ENCODE measurements at regions not wholly inside any gene's neighbourhood (a gene's known extent, or its start where the extent isn't known, plus 50 kb on each side); places are given as distances from the start of the nearest gene placed in this dataset.

DNA sequence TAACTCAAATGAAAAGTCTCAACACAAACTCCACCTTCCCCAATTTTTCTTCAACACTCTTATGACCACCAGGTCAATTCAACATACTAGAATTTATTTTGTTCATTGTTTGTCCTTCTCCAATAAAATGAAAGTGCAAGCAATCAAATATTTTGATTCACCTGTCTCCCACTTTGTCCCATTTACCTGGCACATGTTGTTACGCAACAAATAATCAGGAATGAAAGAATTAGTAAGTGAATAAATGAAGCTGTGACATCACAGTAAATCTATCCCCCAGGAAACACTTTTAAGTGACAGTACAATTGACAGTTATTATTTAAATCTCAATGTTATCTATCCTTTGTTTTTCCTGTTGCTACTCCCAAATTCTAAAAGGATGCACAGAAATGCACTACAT lies 393.7 kb upstream of the OPRM1 start:
- DNase-seq: no peak

DNA sequence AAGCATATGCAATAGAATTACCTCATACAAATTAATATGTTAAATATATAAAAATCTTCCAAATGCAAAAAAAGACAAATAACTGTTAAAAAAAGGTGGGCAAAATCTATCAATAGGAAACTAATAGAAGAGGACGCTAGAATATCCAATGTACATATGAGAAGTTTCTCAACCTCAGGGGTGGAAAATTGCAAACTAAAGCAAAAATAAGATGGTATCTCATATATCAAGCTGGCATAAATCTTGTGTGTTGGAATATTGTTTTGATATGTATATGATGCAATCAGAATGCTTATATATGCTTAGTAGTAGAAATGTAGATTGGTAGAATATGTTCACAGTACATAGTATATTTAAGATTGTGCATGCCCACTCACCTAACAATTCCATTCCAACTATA lies 395.0 kb upstream of the OPRM1 start:
- no peak for DNase-seq

DNA sequence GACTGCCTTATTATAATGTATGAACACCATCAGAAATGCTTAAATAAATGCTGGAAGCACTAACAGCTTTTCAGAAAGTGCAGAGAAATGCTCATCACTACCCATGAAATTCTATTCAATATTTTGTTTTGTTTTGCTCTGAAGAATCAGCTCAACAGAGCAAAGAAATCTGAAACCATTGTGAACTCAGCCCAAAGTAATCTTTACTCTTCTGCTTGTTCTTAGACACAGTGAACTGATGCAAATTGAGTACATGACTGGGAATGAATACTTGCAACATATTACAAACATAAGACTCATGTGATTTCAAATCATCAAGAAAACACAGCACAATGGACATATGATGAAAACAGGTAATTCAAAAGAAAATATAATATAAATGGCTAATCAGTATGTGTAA lies 404.6 kb upstream of the OPRM1 start:
- no peak for DNase-seq

DNA sequence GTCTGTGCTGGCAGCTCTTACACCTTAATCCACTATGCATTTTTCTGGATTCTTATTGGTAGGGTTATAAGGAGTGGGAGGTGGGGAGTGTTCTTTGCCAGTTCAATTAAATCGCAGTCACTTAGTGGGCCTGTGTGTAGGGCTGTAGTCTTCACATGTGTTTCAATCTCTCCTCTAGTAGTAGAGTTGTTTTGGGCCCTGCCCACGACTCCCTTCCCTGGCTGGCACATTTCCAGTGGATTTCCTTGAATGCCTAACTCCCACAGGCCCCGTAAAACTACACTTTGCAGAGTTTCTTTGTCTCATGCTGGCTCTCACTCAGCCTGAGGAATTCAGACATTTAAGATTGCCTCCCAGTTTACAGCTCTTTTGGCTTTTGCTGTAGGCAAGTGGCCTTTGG lies 414.0 kb upstream of the OPRM1 start:
- DNase-seq: peak in 3 of 56 donors; percentile 3 to 12 (median 7)

DNA sequence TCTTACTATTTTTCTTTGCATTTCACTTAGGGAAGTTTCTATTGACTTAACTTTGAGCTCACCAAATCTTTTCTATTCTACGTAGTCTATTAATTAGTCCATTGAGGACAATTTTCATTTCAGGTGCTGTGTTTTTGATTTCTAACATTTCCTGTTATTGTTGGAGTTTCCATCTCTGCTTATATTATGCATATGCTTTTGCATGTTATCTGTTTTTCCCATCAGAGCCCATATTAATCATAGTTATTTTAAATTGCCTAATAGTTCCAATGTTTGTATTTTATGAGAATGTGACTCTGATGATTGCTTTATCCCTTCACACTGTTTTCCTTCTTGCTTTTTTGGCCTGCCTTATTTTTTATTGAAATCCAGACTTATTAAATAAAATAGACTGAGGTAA lies 414.5 kb upstream of the OPRM1 start:
- DNase-seq: no peak

DNA sequence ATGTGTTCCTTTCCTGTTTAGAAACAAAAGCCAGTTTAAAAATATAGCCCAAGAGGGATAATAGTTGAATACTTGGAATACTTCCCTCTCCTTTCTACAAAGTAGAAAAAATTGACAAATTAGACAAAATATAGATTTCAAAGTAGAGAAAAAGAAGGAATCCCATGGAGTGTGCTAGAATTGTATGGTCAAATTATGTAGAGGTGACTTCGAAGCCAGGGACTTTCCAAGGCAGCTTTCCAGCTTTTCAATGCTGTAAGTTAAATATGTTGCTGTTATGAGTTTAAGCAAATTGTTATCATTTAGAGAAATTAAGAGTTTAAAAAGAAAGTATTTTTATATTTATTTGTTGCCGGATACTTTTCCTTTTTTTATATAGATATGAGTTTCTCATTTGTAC lies 415.5 kb upstream of the OPRM1 start:
- DNase-seq: no peak

DNA sequence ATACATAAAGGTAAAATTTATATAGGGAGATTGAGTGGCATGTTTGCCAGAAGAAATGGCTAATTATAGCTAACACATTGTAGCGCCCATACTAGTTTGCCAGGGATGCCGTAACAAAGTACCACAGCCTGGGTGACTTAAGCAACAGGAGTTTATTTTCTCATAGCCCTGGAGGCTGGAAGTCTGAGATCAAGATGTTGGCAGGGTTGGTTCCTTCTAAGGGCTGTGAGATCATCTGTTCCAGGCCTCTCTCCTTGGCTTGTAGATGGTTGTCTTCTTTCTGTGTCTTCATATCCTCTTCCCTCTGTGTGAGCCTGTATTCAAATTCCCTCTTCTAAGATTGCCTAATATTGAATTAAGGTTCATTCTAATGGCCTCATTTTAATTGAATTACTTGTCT lies 417.5 kb upstream of the OPRM1 start:
- no peak for DNase-seq

DNA sequence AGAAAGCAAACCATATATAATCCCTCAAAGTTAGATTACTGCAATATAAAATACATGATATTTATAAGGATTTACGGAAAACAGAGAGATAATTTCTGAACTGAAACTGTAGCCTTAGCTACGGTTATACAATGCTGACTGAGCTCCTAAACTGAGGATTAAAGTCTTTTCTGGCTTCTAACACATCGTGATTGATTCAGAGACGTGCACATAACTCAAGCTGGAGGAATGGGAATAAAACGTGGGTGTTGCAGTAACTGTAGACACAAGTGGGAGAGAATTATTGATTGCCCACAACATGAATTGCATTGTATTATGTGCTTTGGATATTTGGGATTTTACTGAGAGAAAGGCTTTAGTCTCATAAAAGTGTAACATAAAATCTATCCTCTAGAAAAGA lies 418.0 kb upstream of the OPRM1 start:
- peak in 1 of 56 donors; percentile 1 for DNase-seq

DNA sequence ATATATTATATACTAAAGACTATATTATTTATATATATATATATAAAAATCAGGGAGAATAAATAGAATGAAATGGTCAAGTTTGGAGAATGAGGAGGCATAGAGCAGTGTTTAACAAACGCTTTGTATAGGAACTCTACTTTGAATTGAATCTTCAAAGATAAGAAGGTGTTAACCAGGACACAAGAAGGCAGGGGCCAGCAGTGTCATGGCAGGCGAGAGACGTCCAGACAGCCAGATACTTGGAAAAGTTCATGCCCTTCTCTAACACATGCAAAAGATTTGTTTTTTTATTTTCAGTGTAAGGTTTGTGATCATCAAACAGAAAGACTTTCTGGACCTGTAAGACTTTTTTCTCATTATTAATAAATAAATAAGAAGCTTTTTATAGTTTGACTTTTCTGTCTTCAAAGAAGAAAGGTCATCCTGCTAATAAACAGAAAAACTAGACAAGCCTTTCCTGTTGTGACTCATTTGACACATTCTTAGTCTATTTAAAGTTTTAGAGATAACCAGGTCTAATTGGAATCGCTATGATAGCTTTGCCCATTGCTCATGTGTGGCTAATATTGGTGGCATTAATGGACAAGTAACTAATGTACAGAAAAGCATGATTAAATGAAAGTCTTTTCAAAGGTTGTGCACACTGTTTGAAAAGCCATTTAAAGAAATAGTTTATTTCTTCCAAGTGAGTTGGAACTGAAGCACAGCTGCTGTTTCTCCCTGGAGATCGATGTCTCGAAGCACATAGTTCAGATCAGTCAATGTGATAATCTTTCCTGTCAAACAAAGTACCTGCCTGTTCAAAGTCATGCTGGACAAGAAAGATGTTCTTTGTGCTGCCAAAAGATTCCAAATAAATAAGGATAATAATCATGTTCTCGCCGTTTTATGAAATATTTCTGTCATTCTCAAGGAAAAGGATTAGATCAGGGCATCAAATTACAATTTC lies 420.4 kb upstream of the OPRM1 start:
- no peak for DNase-seq

DNA sequence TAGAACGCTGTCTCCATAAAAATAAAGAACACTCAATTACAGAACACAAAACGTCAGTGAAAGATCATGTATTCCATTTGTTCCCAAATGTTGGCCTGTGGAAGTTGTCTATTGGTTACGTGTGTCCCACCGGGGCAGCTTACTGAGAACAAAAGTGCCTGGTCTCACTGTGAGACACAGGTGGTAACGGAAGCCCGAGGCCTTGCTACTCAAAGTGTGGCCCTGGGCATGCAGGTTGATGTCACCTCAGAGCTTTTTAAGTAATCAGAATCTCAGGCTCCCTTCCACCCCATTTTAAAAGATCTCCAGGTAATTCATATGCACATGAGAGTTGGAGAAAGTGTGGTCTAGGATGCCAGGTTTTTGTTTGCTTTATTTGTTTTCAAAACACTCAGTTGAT lies 422.5 kb upstream of the OPRM1 start:
- no peak for DNase-seq

DNA sequence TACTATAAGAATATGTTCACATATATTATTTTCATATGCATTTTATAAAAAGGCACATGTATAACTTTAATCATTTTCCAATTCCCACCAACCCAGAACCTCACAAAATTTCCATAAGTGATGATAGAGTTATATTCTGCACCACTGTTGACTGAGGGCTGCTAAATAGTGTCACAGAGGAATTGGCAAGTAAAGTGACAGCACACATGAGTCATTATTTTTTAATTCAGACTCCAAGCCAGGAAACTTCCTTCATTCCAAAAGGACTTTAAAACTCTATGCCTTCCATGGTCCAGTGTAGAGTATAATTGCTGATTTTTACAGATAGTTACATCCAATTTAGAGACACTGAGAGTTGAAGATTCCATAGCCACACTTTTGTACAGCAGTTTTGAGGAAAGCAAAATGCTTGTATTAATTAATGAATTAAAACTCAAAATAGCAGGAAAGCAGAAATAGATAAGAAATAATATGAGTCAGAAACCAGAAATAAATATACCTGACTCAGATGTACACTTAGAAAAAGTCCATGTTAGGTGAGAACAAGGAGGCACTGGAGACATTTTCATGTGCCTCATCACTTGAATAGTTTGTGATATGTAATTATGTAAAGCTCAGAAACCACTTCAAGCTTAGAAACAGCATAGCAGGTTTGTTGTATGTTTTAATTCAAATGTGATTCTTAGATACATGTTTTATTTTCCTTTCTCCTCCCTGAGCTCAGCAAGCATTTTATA lies 425.2 kb upstream of the OPRM1 start:
- no peak for DNase-seq

DNA sequence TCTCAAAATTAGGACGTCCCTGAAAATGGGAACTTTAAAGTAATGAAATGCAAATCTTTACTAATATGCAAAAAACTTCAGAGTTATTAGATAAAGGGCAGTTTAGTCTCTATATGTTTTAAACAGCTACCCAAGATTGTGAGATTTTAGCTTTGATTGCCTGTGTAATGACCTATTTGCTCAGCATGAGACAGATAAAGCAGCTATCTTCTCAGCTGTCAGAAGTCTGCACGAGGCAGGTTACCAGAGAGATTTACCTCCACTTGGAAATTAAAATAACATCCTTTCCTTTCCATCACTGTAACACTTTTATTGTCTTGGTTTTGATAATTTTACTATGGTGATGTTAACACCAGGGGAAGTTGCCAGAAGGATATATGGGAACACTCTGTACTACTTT lies 436.6 kb upstream of the OPRM1 start:
- DNase-seq: no peak

DNA sequence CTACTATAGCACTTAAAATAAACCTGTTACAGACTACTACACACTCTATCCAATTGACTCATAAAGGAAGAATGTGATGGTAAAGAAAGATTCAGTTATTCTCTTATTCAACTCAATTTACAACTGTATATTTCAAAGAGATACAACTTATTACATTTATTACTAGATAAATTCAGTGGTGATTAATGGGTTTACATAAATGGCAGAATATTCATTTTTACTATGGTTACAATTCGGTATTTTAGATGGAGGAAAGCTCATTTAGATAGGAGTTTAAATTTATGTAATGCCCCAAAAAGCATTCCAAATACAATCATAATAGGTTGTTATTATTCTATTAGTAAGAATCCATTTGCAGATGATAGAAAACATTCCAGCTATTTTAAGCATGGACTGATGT lies 439.1 kb upstream of the OPRM1 start:
- DNase-seq: no peak

DNA sequence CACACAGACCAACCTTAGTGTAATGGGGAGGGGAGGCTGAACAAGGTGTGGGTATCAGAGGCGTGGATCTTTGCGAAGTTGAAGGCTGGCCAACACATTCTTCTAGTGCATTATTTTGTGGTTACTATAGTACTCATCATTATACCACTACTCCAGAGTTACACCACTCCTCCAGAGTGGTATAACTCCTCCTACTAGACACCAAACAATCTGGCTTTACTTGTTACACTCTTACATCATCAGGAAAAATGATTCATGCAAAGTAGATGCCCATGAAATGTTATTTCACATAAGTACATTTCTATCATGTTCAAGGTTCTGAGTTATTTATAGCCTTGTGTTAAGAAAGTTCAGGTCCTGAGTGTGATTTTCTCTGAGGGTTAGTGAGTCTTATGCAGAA lies 443.1 kb upstream of the OPRM1 start:
- DNase-seq: no peak

DNA sequence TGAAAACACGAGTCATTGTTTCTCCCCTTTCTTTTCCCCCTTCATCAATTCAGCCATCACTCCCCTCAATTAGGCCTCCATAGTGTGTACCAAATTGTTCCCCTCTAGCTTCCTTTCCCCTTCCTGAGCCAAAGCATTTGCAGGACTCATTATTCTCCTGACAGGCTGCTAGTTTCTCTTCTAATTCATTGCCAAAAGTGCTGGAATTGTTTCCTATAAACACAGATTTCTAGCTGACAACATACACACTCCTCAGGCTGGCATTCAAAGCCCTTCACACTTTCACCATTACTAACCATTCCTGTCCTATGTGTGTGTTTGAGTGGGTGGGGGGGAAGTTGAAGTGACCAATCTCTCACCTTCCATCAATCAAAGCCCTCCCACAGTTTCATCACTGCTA lies 444.2 kb upstream of the OPRM1 start:
- DNase-seq: no peak

DNA sequence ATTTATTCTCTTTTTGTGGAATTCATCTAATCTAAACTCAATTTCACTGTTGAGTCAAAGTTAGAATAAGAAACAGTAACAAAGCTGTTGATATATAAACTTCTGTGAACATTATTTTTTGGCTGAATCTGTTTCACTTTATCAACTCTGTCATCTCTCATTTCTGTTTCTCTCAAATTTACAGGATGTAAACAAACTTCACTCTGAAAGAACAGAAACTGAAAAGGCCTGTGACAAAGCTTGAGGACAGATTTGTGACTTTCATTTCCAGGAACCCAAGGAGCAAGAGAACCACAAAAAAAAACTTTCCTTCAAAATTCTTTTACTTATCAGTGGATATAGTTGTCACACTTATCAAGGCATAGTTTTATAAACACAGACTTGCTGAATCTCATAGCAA lies 447.9 kb upstream of the OPRM1 start:
- DNase-seq: no peak

DNA sequence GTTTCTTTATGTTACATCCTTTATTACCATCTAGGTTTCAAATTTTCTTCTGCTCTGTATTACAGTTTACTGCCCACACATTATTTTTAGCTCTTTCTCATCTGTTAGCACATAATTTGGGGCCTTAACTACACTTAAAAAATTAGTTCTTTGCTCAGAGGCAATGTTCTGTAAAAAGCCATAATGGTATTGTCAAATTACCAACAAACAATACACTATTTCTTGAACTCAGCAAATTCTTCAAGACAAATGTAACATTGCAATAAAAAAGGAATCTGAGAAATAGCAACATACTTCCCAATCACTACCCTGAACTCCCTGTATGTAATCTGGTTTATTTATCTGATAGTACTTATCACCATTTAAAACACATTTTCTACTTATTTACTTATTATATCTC lies 448.6 kb upstream of the OPRM1 start:
- no peak for DNase-seq

DNA sequence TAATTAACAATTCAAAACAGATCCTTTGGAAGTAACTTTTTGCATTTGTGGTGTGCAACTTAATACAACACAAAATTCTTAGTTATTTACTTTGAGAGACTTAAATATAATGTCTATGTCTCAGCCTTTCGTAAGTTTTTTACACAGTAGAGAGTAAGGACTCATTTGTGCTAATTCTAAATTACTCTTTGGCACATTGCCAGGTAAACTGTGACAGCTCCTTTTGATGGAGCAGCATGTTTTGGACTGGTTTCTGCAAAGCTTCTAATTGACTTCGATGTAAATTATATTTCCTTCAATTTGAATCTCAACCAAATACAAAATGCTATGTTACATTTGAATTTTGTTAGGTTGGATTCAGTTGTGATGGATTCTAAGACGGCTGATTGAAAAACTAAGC lies 450.7 kb upstream of the OPRM1 start:
- no peak for DNase-seq

DNA sequence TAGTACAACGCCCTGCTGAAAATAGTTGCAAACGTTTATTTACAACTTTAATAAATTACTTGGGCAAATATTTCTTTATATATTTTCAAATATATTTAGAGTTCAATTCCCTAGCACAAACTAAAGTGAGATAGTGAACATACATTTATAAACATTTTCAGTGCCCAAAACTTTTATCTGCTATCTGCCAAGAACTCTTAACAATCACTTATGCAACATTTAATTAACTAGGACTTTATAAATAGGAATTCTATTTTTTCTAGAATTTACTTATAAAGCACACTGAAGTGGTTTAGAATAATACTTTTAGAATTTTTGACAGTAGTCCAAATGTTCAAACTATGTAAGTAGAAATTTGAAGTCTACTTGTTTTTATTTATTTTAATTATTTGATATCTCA lies 452.6 kb upstream of the RGS17 start:
- no peak for DNase-seq

DNA sequence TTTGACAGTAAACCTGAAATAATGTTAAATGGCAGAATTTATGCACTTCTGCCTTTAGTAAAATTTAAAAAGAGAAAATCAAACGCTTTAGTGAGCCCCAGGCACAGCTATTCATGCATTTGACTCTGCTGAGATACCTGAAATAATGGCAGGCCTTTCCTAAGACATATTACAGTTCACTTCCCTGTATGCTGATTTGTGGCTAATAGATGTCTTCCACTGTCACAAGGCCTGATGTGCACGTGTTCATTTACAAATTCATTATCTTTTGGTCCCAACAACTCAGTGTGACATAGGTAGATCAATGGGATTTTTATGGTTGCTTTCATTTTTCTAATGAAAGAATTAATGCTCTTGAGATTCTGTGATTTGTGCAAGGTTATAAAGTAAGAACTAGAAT lies 449.7 kb upstream of the RGS17 start:
- DNase-seq: no peak

DNA sequence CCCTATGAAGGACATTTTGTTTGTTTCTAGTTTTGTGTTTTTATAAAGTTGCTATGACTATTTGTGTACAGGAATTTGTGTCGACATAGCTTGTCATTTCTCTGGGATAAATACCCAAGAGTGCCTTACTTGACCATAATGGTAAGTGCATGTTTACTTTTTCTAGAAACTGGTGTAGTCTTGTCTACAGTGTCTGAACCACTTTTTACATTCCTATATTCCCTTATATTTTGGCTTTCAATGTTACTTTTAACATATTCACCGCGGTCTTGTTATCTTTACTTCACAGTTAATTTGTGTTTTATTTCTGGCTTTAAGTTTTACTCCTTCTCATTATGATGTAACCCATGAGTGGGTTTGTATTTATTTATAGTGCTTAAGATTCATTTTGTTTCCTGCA lies 444.4 kb upstream of the RGS17 start:
- DNase-seq: no peak

DNA sequence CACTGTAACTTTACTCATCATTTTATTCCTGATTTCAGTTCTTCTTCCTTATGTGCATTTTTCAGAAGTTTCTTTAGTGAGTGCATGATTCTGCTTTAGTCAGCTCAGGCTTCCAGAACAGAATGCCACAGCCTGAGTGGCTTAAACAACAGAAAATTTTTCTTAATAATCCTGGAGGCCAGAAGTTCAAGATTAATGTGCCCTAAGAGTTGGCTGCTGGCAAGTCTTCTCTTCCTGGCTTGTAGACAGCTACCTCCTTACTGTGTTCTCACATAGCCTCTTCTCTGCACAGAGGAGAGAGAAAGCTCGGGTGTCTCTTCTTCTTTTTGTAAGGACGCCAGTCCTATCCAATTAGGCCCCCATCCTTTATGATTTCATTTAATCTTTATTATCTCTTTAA lies 443.1 kb upstream of the RGS17 start:
- DNase-seq: no peak

DNA sequence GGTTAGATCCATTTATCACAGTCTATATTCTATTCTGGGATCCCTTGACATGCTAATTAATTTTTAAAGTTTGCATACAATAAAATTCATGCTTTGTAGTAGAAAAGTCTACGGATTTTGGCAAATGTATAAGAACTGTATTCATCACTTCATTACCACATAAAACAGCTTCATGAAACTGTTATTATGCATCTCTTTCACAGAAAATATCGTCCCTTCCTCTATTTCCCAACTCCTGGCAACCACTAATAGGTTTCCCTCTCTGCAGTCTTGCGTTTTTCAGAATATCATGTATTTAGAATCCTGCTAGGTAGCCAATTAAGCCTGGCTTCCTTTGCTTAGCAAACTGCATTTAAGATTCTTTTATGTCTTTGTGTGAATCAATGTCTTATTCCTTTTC lies 441.3 kb upstream of the RGS17 start:
- DNase-seq: no peak

Measured in amygdala (tissue), 56 donors.